H1 (cell line): ENCODE measurements at regions not wholly inside any gene's neighbourhood (a gene's known extent, or its start where the extent isn't known, plus 50 kb on each side); places are given as distances from the start of the nearest gene placed in this dataset.

Experiments
- CTCF ChIA-PET: fragments of 300-600 bp; sonication (Branson Sonifier 250); formaldehyde crosslinking; loops from one replicate; lab custom pipeline; 2021; ENCODE audit not compliant: partially characterized antibody; lab: Charles Lee
- POLR2A ChIA-PET: fragments of 300-600 bp; sonication (Branson Sonifier 250); formaldehyde crosslinking; loops from one replicate; lab custom pipeline; 2021; ENCODE audit warnings: inconsistent platforms; ENCODE audit not compliant: partially characterized antibody; lab: Charles Lee
- DNase-seq, 2 experiments: peaks; one replicate each; pipeline versions ENCODE4 v3.0.0 to v3.0.0-alpha.2; 2010 to 2022; ENCODE audit warnings: low spot score in 2 of 2, low read depth in 1 of 2, mixed read lengths in 1 of 2
- FAIRE-seq: peaks from 2 replicates; lab custom pipeline; 2011; peaks lifted over from hg19 to GRCh38; lab: Jason Lieb, UNC
- H2AFZ ChIP-seq: 2 replicates; pipeline ENCODE4 v1.8.1; 2012; ENCODE audit warnings: low read length, inconsistent platforms
- H2AK5ac ChIP-seq: 2 replicates; pipeline ENCODE4 v1.6.1; 2013; ENCODE audit warnings: low read depth, low read length
- H2BK120ac ChIP-seq: replicated peaks from 2 replicates; pipeline ENCODE3; 2013; ENCODE audit warnings: low read depth, low read length, inconsistent platforms
- H2BK12ac ChIP-seq: 2 replicates; pipeline ENCODE4 v1.6.1; 2013; ENCODE audit warnings: low read depth, low read length
- H2BK15ac ChIP-seq: 2 replicates; pipeline ENCODE4 v1.6.1; 2013; ENCODE audit warnings: low read length
- H2BK20ac ChIP-seq: 2 replicates; pipeline ENCODE4 v1.6.1; 2013; ENCODE audit warnings: low read length
- H2BK5ac ChIP-seq: 2 replicates; pipeline ENCODE4 v1.6.1; 2013; ENCODE audit warnings: low read depth, low read length
- H3K14ac ChIP-seq: 2 replicates; pipeline ENCODE4 v1.6.1; 2013; ENCODE audit warnings: inconsistent platforms; ENCODE audit not compliant: insufficient read length
- H3K18ac ChIP-seq: 2 replicates; pipeline ENCODE4 v1.6.1; 2013; ENCODE audit warnings: low read length; ENCODE audit errors: extremely low read depth
- H3K23ac ChIP-seq: 2 replicates; pipeline ENCODE4 v1.6.1; 2013; ENCODE audit warnings: inconsistent platforms; ENCODE audit not compliant: insufficient read length
- H3K23me2 ChIP-seq: 2 replicates; pipeline ENCODE4 v1.6.1; 2013; ENCODE audit warnings: low read depth, low read length
- H3K27ac ChIP-seq: 2 replicates; pipeline ENCODE4 v1.6.1; 2011; ENCODE audit warnings: low read depth, low read length, inconsistent platforms
- H3K27me3 ChIP-seq, 4 experiments: replicated peaks in 1 of 4; 1 replicate in 1 of 4; 2 replicates in 3 of 4; pipeline versions ENCODE4 v1.6.1 to v1.8.1; 2011 to 2013; ENCODE audit warnings: low read length in 3 of 4, mild to moderate bottlenecking in 3 of 4, inconsistent platforms in 2 of 4, mixed read lengths in 2 of 4, moderate library complexity in 1 of 4; ENCODE audit not compliant: control insufficient read depth in 3 of 4, insufficient read depth in 3 of 4; ENCODE audit errors: extremely low read depth in 1 of 4
- H3K36me3 ChIP-seq, 4 experiments: 2 replicates each; pipeline versions ENCODE4 v1.6.1 to v1.8.1; 2011 to 2013; ENCODE audit warnings: mild to moderate bottlenecking in 4 of 4, low read length in 3 of 4, moderate library complexity in 2 of 4, control low read depth in 1 of 4, inconsistent platforms in 1 of 4; ENCODE audit not compliant: insufficient read depth in 4 of 4, control insufficient read depth in 2 of 4
- H3K4ac ChIP-seq: replicated peaks from 2 replicates; pipeline ENCODE3; 2013; ENCODE audit warnings: low read length, low read depth, mixed read lengths, inconsistent platforms; ENCODE audit not compliant: insufficient read length
- H3K4me1 ChIP-seq, 4 experiments: replicated peaks in 1 of 4; 1 replicate in 1 of 4; 2 replicates in 3 of 4; pipeline versions ENCODE4 v1.6.1 to v1.8.1; 2011 to 2013; ENCODE audit warnings: low read length in 3 of 4, inconsistent platforms in 2 of 4, mixed read lengths in 1 of 4; ENCODE audit not compliant: insufficient read depth in 4 of 4, control insufficient read depth in 3 of 4
- H3K4me2 ChIP-seq, 2 experiments: 2 replicates each; pipeline versions ENCODE4 v1.6.1 to v1.8.1; 2011 to 2013; ENCODE audit warnings: low read depth in 2 of 2, low read length in 2 of 2, control low read depth in 1 of 2, inconsistent platforms in 1 of 2, mild to moderate bottlenecking in 1 of 2; ENCODE audit not compliant: insufficient read depth in 1 of 2
- H3K4me3 ChIP-seq, 4 experiments: fragments of 200-600, 300-600 bp in 1 of 4; sonication (generic), shearing (Covaris generic), sonication (Bioruptor Twin) in 1 of 4; 2 replicates each; pipeline versions ENCODE4 v1.5.1 to v1.8.1; 2011 to 2016; ENCODE audit warnings: low read length in 4 of 4, low read depth in 3 of 4, control low read depth in 2 of 4, inconsistent platforms in 2 of 4, mild to moderate bottlenecking in 2 of 4, mixed read lengths in 1 of 4, moderate library complexity in 1 of 4; ENCODE audit not compliant: insufficient read depth in 2 of 4; ENCODE audit errors: extremely low read depth in 1 of 4
- H3K56ac ChIP-seq: replicated peaks from 2 replicates; pipeline ENCODE3; 2013; ENCODE audit warnings: low read depth, mild to moderate bottlenecking, mixed read lengths, low read length, inconsistent platforms; ENCODE audit not compliant: insufficient read length
- H3K79me1 ChIP-seq: 2 replicates; pipeline ENCODE4 v1.6.1; 2013; ENCODE audit warnings: low read depth, low read length, control low read depth
- H3K79me2 ChIP-seq, 2 experiments: 2 replicates each; pipeline versions ENCODE4 v1.6.1 to v1.8.1; 2012 to 2013; ENCODE audit warnings: low read length in 2 of 2, mild to moderate bottlenecking in 2 of 2, inconsistent platforms in 1 of 2; ENCODE audit not compliant: insufficient read depth in 2 of 2, control insufficient read depth in 1 of 2
- H3K9ac ChIP-seq, 4 experiments: replicated peaks in 1 of 4; 1 replicate in 1 of 4; 2 replicates in 3 of 4; pipeline versions ENCODE4 v1.6.1 to v1.8.1; 2011 to 2013; ENCODE audit warnings: low read depth in 3 of 4, low read length in 3 of 4, control low read depth in 2 of 4, mild to moderate bottlenecking in 2 of 4, moderate library complexity in 2 of 4, inconsistent platforms in 1 of 4; ENCODE audit errors: extremely low read depth in 1 of 4
- H3K9me3 ChIP-seq, 2 experiments: 2 replicates each; pipeline versions ENCODE4 v1.6.1 to v1.8.1; 2012 to 2013; ENCODE audit warnings: mild to moderate bottlenecking in 2 of 2, moderate library complexity in 2 of 2, control low read depth in 1 of 2, inconsistent platforms in 1 of 2, low read depth in 1 of 2, low read length in 1 of 2, mixed read lengths in 1 of 2; ENCODE audit not compliant: insufficient read depth in 2 of 2
- H4K20me1 ChIP-seq, 2 experiments: replicated peaks in 1 of 2; 2 replicates each; pipeline versions ENCODE3 to v1.8.1; 2011 to 2013; ENCODE audit warnings: inconsistent platforms in 2 of 2, low read length in 2 of 2, mild to moderate bottlenecking in 1 of 2; ENCODE audit not compliant: insufficient read depth in 2 of 2, control insufficient read depth in 1 of 2
- H4K5ac ChIP-seq: 2 replicates; pipeline ENCODE4 v1.6.1; 2013; ENCODE audit warnings: low read length, low read depth, mixed read lengths, inconsistent platforms; ENCODE audit not compliant: insufficient read length
- H4K8ac ChIP-seq: 2 replicates; pipeline ENCODE4 v1.8.0; 2013; ENCODE audit warnings: mild to moderate bottlenecking, moderate library complexity, low read length, inconsistent platforms; ENCODE audit not compliant: insufficient read depth; ENCODE audit errors: extremely low read depth
- H4K91ac ChIP-seq: replicated peaks from 2 replicates; pipeline ENCODE3; 2013; ENCODE audit warnings: low read length, mixed read lengths, inconsistent platforms; ENCODE audit not compliant: insufficient read length
- BRCA1 ChIP-seq: IDR thresholded peaks from 2 replicates; pipeline ENCODE4 v1.6.1; 2012; ENCODE audit warnings: low read depth, low read length, improper control_type of control experiment
- EGR1 ChIP-seq: IDR thresholded peaks from 2 replicates; pipeline ENCODE4 v1.6.1; 2011; ENCODE audit warnings: low read depth, low read length, borderline replicate concordance
- EP300 ChIP-seq, 2 experiments: IDR thresholded peaks; 1 replicate in 1 of 2; 2 replicates in 1 of 2; pipeline ENCODE4 v1.6.1; 2011 to 2012; ENCODE audit warnings: low read depth in 2 of 2, low read length in 2 of 2, mild to moderate bottlenecking in 2 of 2, borderline replicate concordance in 1 of 2, inconsistent platforms in 1 of 2, moderate library complexity in 1 of 2
- FOSL1 ChIP-seq: IDR thresholded peaks from 2 replicates; pipeline ENCODE4 v1.6.1; 2011; ENCODE audit warnings: mild to moderate bottlenecking, low read depth, low read length, moderate library complexity; ENCODE audit not compliant: insufficient read depth
- USF2 ChIP-seq: IDR thresholded peaks from 2 replicates; pipeline ENCODE4 v1.6.1; 2011; ENCODE audit warnings: low read length, improper control_type of control experiment
- WGBS, 2 experiments: shearing (Covaris generic) in 1 of 2; methylation state at CpG; one replicate each; pipeline versions ENCODE4 v1.1.6 to v1.1.7; 2013 to 2015; ENCODE audit warnings: low lambda C conversion rate in 2 of 2, mixed read lengths in 2 of 2, inconsistent platforms in 1 of 2, low coverage in 1 of 2, missing lambda C conversion rate in 1 of 2; ENCODE audit not compliant: insufficient replicate concordance in 2 of 2, insufficient coverage in 1 of 2, insufficient read length in 1 of 2; ENCODE audit errors: extremely low coverage in 1 of 2, missing lambda C conversion rate in 1 of 2; 5-methylcytosine and 5-hydroxymethylcytosine counted together

GRCh38 chr3:5811016-5811415, 623.5 kb downstream of the EDEM1 start:
- Histone ChIP-seq H2BK12ac (no peak overlapping the region), H3K79me2 (no peaks in the 10 kb centered on the region), H3K9ac (no peak overlapping the region), H3K56ac (no peak overlapping the region), H3K27ac (no peak overlapping the region), H3K36me3 (no peaks in the 10 kb centered on the region), H2BK5ac (no peak overlapping the region), H4K8ac (no peak overlapping the region), H3K23me2 (no peaks in the 10 kb centered on the region), H3K4me2 (no peak overlapping the region), H3K4ac (no peak overlapping the region), H3K14ac (no peak overlapping the region), H3K4me1 (no peaks in the 10 kb centered on the region), H3K9me3 (no peaks in the 10 kb centered on the region), H4K91ac (no peak overlapping the region), H3K18ac (no peak overlapping the region), H2AFZ (no peak overlapping the region), H3K27me3 (no peaks in the 10 kb centered on the region), H2BK120ac (no peak overlapping the region), H2BK15ac (no peak overlapping the region), H3K23ac (no peak overlapping the region), H4K5ac (no peak overlapping the region), H4K20me1 (no peaks in the 10 kb centered on the region), H3K4me3 (no peak overlapping the region), H2AK5ac (no peak overlapping the region), H3K79me1 (no peaks in the 10 kb centered on the region), H2BK20ac (no peak overlapping the region)
- DNase-seq = no peak
- CTCF ChIA-PET = interaction anchor here (1.0 to 1.8 kb wide), 2 partner anchors 8 to 12 kb away, joined by 3 to 4 read pairs; no protein-coding TSS in a partner anchor
- POLR2A ChIA-PET = no interaction called here
- 96% methylated on average over 3 of the region's 3 CpGs; no CpG with 5 or more reads in 1 of the 2 experiments for WGBS, 2 experiments
- FAIRE-seq = no peak
- TF ChIP-seq EGR1 (no peak), EP300 (IDR thresholded peaks at IDR 0.05; ENCODE audit: borderline replicate concordance in 1 of 2, low read depth in 2 of 2, low read length in 2 of 2) (no peak), FOSL1 (no peak), BRCA1 (no peak), USF2 (no peak)
